ENCODE measurements at regions not wholly inside any gene's neighbourhood (a gene's known extent, or its start where the extent isn't known, plus 50 kb on each side); places are given as distances from the start of the nearest gene placed in this dataset.

DNA sequence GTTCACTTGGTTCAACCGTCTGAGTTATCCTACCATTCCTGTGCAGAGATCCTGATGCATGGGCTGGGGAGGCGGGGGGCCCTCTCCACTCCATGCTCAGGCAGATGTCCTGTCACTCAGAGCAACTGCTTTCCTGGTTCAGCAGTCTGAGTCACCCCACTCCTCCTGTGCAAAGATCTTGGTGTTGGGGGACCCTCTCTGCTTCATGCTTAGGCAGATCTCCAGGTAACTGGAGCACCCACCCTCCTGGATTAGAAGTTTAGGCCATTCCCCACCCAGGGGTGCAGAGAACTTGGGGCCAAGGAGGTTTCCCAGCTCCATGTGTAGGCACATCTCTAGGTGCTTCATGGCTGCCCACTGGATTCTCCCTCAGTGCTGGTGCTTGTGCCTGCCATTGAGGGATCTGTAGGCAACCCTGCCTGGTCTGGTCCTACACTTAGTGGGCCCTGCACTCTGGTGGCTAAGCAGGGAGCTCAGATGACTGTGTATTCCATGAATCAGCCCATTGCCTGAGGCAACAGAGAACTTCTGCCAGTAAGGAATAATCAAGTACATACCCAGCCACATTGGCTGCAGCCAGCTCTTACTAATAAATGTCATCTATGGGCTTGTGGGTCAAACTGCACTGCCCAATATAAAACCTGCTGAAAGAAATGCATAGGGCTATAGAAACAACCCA is 465.4 kb upstream of the THBS1 start:
- in situ Hi-C loops (cut with MboI; ENCODE audit: low pct_ligation_motif_present in 1 of 4, low pct_unique_long_range_greater_than_20kb in 1 of 4, low sequenced_read_pairs in 3 of 4) (no loop called here), intact Hi-C loops (cut with DNase I; ENCODE audit: low total_unique reads) (no loop called here)
- Histone ChIP-seq H3K27me3 (no peaks in the 10 kb centered on the region), H3K27ac (no peak overlapping the region), H3K9me3 (peaks cover 10 to 14% of the 10 kb centered on the region in 2 donors), H3K4me3 (no peak overlapping the region), H3K36me3 (no peaks in the 10 kb centered on the region), H3K4me1 (peaks cover 0 to 7% (median 0%) of the 10 kb centered on the region in 4 donors)
- WGBS, 2 donors (ENCODE audit: low coverage in 1 of 2): 90% methylated on average over 2 of the region's 2 CpGs; no CpG with 5 or more reads in 1 of the 2 donors
- TF ChIP-seq CTCF (IDR thresholded peaks at IDR 0.05) (no peak), EP300 (IDR thresholded peaks at IDR 0.05; ENCODE audit: low read depth) (no peak), POLR2AphosphoS5 (IDR thresholded peaks at IDR 0.05) (no peak), POLR2A (IDR thresholded peaks at IDR 0.05) (no peak)
- DNase-seq: no peak

- 15 to 37% methylated on average over 2 of the region's 2 CpGs for WGBS, 2 donors (ENCODE audit: low coverage in 1 of 2)
Observed at GRCh38 chr15:39118510-39118909, 462.4 kb upstream of the THBS1 start.

DNA sequence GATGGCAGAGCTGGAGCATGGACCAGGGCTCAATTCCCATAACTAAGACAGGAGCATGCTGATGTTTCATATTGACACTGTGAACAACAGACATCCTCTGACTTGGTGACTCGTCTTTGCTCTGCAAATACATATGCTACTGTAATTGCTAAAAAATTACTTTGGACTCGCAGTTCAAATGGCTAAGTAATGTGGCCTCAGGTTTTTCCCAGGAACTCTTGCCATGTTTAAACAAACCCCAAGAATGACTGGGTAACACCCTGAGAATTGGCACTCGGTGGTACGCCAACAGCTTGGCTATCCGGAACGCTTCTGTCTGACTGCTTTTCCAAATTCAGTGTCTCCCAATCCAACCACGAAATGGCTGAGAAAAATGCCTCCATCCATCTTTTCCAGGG is 456.7 kb upstream of the THBS1 start:
- no peak overlapping the region for H3K27ac ChIP-seq
- no peak for DNase-seq
- no peaks in the 10 kb centered on the region for H3K27me3 ChIP-seq
- TF ChIP-seq EP300 (IDR thresholded peaks at IDR 0.05; ENCODE audit: low read depth): no peak
- H3K9me3 ChIP-seq: no peaks in the 10 kb centered on the region
- 86 to 91% methylated on average over 7 of the region's 7 CpGs for WGBS, 2 donors (ENCODE audit: low coverage in 1 of 2)
- no peaks in the 10 kb centered on the region for H3K36me3 ChIP-seq
- no peak overlapping the region for H3K4me3 ChIP-seq
- peaks cover 13 to 22% (median 21%) of the 10 kb centered on the region in 4 donors for H3K4me1 ChIP-seq
- intact Hi-C loops (cut with DNase I; ENCODE audit: low total_unique reads) (no loop called here), in situ Hi-C loops (cut with MboI; ENCODE audit: low pct_ligation_motif_present in 1 of 4, low pct_unique_long_range_greater_than_20kb in 1 of 4, low sequenced_read_pairs in 3 of 4) (no loop called here)

More at GRCh38 chr15:39118510-39118909, 462.4 kb upstream of the THBS1 start:
- Histone ChIP-seq H3K36me3 (no peaks in the 10 kb centered on the region), H3K27me3 (no peaks in the 10 kb centered on the region), H3K4me1 (peaks cover 0 to 7% (median 0%) of the 10 kb centered on the region in 4 donors), H3K9me3 (peaks cover 10 to 14% of the 10 kb centered on the region in 2 donors), H3K4me3 (no peak overlapping the region), H3K27ac (no peak overlapping the region)
- no peak for DNase-seq
- intact Hi-C loops (cut with DNase I; ENCODE audit: low total_unique reads): no loop called here
- in situ Hi-C loops (cut with MboI; ENCODE audit: low pct_ligation_motif_present in 1 of 4, low pct_unique_long_range_greater_than_20kb in 1 of 4, low sequenced_read_pairs in 3 of 4): no loop called here
- TF ChIP-seq POLR2A (IDR thresholded peaks at IDR 0.05) (no peak), EP300 (IDR thresholded peaks at IDR 0.05; ENCODE audit: low read depth) (no peak), POLR2AphosphoS5 (IDR thresholded peaks at IDR 0.05) (no peak), CTCF (IDR thresholded peaks at IDR 0.05) (no peak)

GRCh38 chr15:39124553-39125171 is 456.2 kb upstream of the THBS1 start:
- intact Hi-C loops (cut with DNase I; ENCODE audit: low total_unique reads): no loop called here
- Histone ChIP-seq H3K4me3 (no peak overlapping the region), H3K9me3 (no peaks in the 10 kb centered on the region), H3K4me1 (peaks cover 13 to 22% (median 21%) of the 10 kb centered on the region in 4 donors), H3K36me3 (no peaks in the 10 kb centered on the region), H3K27me3 (no peaks in the 10 kb centered on the region), H3K27ac (no peak overlapping the region)
- TF ChIP-seq EP300 (IDR thresholded peaks at IDR 0.05; ENCODE audit: low read depth) (no peak), POLR2AphosphoS5 (IDR thresholded peaks at IDR 0.05) (no peak), POLR2A (IDR thresholded peaks at IDR 0.05) (no peak), CTCF (IDR thresholded peaks at IDR 0.05) (no peak)
- DNase-seq: no peak
- in situ Hi-C loops (cut with MboI; ENCODE audit: low pct_ligation_motif_present in 1 of 4, low pct_unique_long_range_greater_than_20kb in 1 of 4, low sequenced_read_pairs in 3 of 4): no loop called here
- WGBS, 2 donors (ENCODE audit: low coverage in 1 of 2): 72 to 74% methylated on average over 6 of the region's 6 CpGs

Measured in transverse colon (tissue), 4 donors.